Aorta (tissue), 5 donors: ENCODE measurements at regions not wholly inside any gene's neighbourhood (a gene's known extent, or its start where the extent isn't known, plus 50 kb on each side); places are given as distances from the start of the nearest gene placed in this dataset.

Experiments
- ATAC-seq: fragments of 200-7000 bp; cut with Tn5 transposase; one replicate; pipeline ENCODE4 v1.9.1; 2022; ENCODE audit warnings: moderate library complexity; ENCODE audit not compliant: low FRiP score
- DNase-seq, 2 donors: peaks; one replicate each; pipeline ENCODE4 v3.0.0-alpha.2; 2020
- H3K27ac ChIP-seq, 2 donors: one replicate each; pipeline ENCODE4 v1.5.1; 2013; ENCODE audit warnings: low read length in 2 of 2, mild to moderate bottlenecking in 2 of 2, moderate library complexity in 2 of 2, control low read depth in 1 of 2, inconsistent platforms in 1 of 2, low read depth in 1 of 2
- H3K27me3 ChIP-seq, 2 donors: one replicate each; pipeline ENCODE4 v1.6.1; 2013; ENCODE audit warnings: control low read depth in 1 of 2, low read length in 1 of 2, mild to moderate bottlenecking in 1 of 2, moderate library complexity in 1 of 2; ENCODE audit not compliant: insufficient read depth in 2 of 2, control insufficient read depth in 1 of 2
- H3K36me3 ChIP-seq, 2 donors: one replicate each; pipeline ENCODE4 v1.6.1; 2013; ENCODE audit warnings: control low read depth in 1 of 2, low read length in 1 of 2, mild to moderate bottlenecking in 1 of 2; ENCODE audit not compliant: insufficient read depth in 2 of 2, control insufficient read depth in 1 of 2
- H3K4me1 ChIP-seq, 2 donors: one replicate each; pipeline ENCODE4 v1.6.1; 2013; ENCODE audit warnings: low read length in 2 of 2, control low read depth in 1 of 2, mild to moderate bottlenecking in 1 of 2, moderate library complexity in 1 of 2; ENCODE audit not compliant: insufficient read depth in 2 of 2, control insufficient read depth in 1 of 2
- H3K4me3 ChIP-seq, 2 donors: one replicate each; pipeline ENCODE4 v1.5.1; 2013; ENCODE audit warnings: low read length in 2 of 2, control low read depth in 1 of 2, mild to moderate bottlenecking in 1 of 2
- H3K9me3 ChIP-seq: one replicate; pipeline ENCODE4 v1.6.1; 2013; ENCODE audit warnings: mild to moderate bottlenecking, low read length; ENCODE audit not compliant: control insufficient read depth
- WGBS, 2 donors: extraction: QIAGEN DNeasy Blood & Tissue Kit; methylation state at CpG; one replicate each; pipeline ENCODE4 v1.1.7; 2013; 5-methylcytosine and 5-hydroxymethylcytosine counted together
- intact Hi-C, 2 donors: fragments of 100-400 bp; cut with DNase I; formaldehyde crosslinking; loops; one replicate each; pipeline versions ENCODE4 v1.14.2 to v1.15.0; 2022
- donor health status: healthy with polysubstance abuse.
- donor health status: Bipolar disorder and iron deficiency.
- donor health status: DM: no; HTN: no; CAD: no.
- donor health status: DM: no; HTN: no; CAD: no.
- donor health status: DM: yes; HTN: yes; CAD: no.

- H3K4me3 ChIP-seq: no peak overlapping the region
- DNase-seq (peak in 1 of 2 donors; percentile 79), ATAC-seq (no peak)
- H3K9me3 ChIP-seq: no peaks in the 10 kb centered on the region
- WGBS, 2 donors: 55 to 66% methylated on average over 28 of the region's 28 CpGs
- H3K27me3 ChIP-seq: no peaks in the 10 kb centered on the region
- no peaks in the 10 kb centered on the region for H3K4me1 ChIP-seq
- intact Hi-C loops: loop anchor here in 1 of 2 donors (5.0 kb wide), 1 partner anchor 55 kb away; no protein-coding TSS in a partner anchor
- no peaks in the 10 kb centered on the region for H3K36me3 ChIP-seq
- H3K27ac ChIP-seq: no peak overlapping the region
Measured at GRCh38 chr16:85172455-85173145, 60.3 kb upstream of the CIBAR2 start.

- Histone ChIP-seq H3K9me3 (no peaks in the 10 kb centered on the region), H3K36me3 (no peaks in the 10 kb centered on the region), H3K27me3 (no peaks in the 10 kb centered on the region), H3K4me3 (no peak overlapping the region), H3K4me1 (no peaks in the 10 kb centered on the region), H3K27ac (no peak overlapping the region)
- ATAC-seq (no peak), DNase-seq (no peak)
- WGBS, 2 donors: 86 to 89% methylated on average over 14 of the region's 14 CpGs
- intact Hi-C loops: loop anchor here in 1 of 2 donors (5.0 kb wide), 1 partner anchor 54 kb away; no protein-coding TSS in a partner anchor
Measured at GRCh38 chr16:85173146-85173980, 61.1 kb upstream of the CIBAR2 start.

GRCh38 chr16:85173981-85174751, 61.9 kb upstream of the CIBAR2 start:
- Histone ChIP-seq H3K9me3 (no peaks in the 10 kb centered on the region), H3K4me3 (no peak overlapping the region), H3K27ac (peak overlapping the region in 1 of 2 donors; percentile 18), H3K36me3 (no peaks in the 10 kb centered on the region), H3K27me3 (no peaks in the 10 kb centered on the region), H3K4me1 (no peaks in the 10 kb centered on the region)
- WGBS, 2 donors: 34% methylated on average over 15 to 16 of the region's 16 CpGs
- ATAC-seq (no peak), DNase-seq (peak; percentile 75 to 91)
- intact Hi-C loops: loop anchor here in 1 of 2 donors (5.0 kb wide), 1 partner anchor 53 kb away; no protein-coding TSS in a partner anchor

GRCh38 chr16:85174871-85175723, 62.8 kb upstream of the CIBAR2 start:
- no peaks in the 10 kb centered on the region for H3K27me3 ChIP-seq
- no peak overlapping the region for H3K27ac ChIP-seq
- H3K9me3 ChIP-seq: no peaks in the 10 kb centered on the region
- H3K4me1 ChIP-seq: no peaks in the 10 kb centered on the region
- no peaks in the 10 kb centered on the region for H3K36me3 ChIP-seq
- ATAC-seq (no peak), DNase-seq (no peak)
- 75 to 81% methylated on average over 26 of the region's 26 CpGs for WGBS, 2 donors
- H3K4me3 ChIP-seq: no peak overlapping the region
- intact Hi-C loops: loop anchor here in 1 of 2 donors (5.0 kb wide), 1 partner anchor 52 kb away; no protein-coding TSS in a partner anchor

- intact Hi-C loops: no loop called here
- no peak overlapping the region for H3K27ac ChIP-seq
Measured at GRCh38 chr16:85175724-85176233, 63.5 kb upstream of the CIBAR2 start.

GRCh38 chr16:85176541-85177447, 64.5 kb upstream of the CIBAR2 start:
- Histone ChIP-seq H3K27ac (no peak overlapping the region), H3K36me3 (no peaks in the 10 kb centered on the region), H3K27me3 (no peaks in the 10 kb centered on the region), H3K4me1 (no peaks in the 10 kb centered on the region), H3K9me3 (no peaks in the 10 kb centered on the region), H3K4me3 (no peak overlapping the region)
- ATAC-seq: no peak
- DNase-seq: peak in 1 of 2 donors; percentile 76
- 83 to 84% methylated on average over 26 of the region's 26 CpGs for WGBS, 2 donors
- intact Hi-C loops: no loop called here

More at GRCh38 chr16:85175724-85176233, 63.5 kb upstream of the CIBAR2 start:
- ATAC-seq: no peak
- no peaks in the 10 kb centered on the region for H3K9me3 ChIP-seq
- H3K27me3 ChIP-seq: no peaks in the 10 kb centered on the region
- H3K4me1 ChIP-seq: no peaks in the 10 kb centered on the region
- 85 to 90% methylated on average over 10 of the region's 10 CpGs for WGBS, 2 donors
- no peaks in the 10 kb centered on the region for H3K36me3 ChIP-seq
- no peak for DNase-seq
- H3K4me3 ChIP-seq: no peak overlapping the region

- Histone ChIP-seq H3K27me3 (no peaks in the 10 kb centered on the region), H3K9me3 (no peaks in the 10 kb centered on the region), H3K4me3 (no peak overlapping the region), H3K27ac (no peak overlapping the region), H3K36me3 (no peaks in the 10 kb centered on the region), H3K4me1 (no peaks in the 10 kb centered on the region)
- 46 to 54% methylated on average over 10 of the region's 10 CpGs for WGBS, 2 donors
- ATAC-seq: no peak
- DNase-seq: no peak
- intact Hi-C loops: no loop called here
Measured at GRCh38 chr16:85177448-85177846, 65.2 kb upstream of the CIBAR2 start.
